Liver (tissue), 8 donors: ENCODE measurements at regions not wholly inside any gene's neighbourhood (a gene's known extent, or its start where the extent isn't known, plus 50 kb on each side); places are given as distances from the start of the nearest gene placed in this dataset.

Source experiments
- DNase-seq: peaks from one replicate; pipeline ENCODE4 v3.0.0-alpha.2; 2017; ENCODE audit warnings: low spot score
- H3K27ac ChIP-seq, 2 donors: one replicate each; pipeline ENCODE4 v1.7.0; 2013; ENCODE audit warnings: inconsistent platforms in 2 of 2, low read length in 2 of 2, control low read depth in 1 of 2, low read depth in 1 of 2, mild to moderate bottlenecking in 1 of 2
- H3K27me3 ChIP-seq, 4 donors: one replicate each; pipeline versions ENCODE4 v1.6.1 to v1.7.0; 2013; ENCODE audit warnings: low read length in 3 of 4, inconsistent platforms in 1 of 4, mild to moderate bottlenecking in 1 of 4, moderate library complexity in 1 of 4; ENCODE audit not compliant: control insufficient read depth in 4 of 4, insufficient read depth in 4 of 4
- H3K36me3 ChIP-seq, 4 donors: one replicate each; pipeline versions ENCODE4 v1.6.1 to v1.7.0; 2013; ENCODE audit warnings: low read length in 3 of 4, mild to moderate bottlenecking in 3 of 4, low read depth in 1 of 4, moderate library complexity in 1 of 4; ENCODE audit not compliant: control insufficient read depth in 4 of 4, insufficient read depth in 3 of 4
- H3K4me1 ChIP-seq, 4 donors: one replicate each; pipeline versions ENCODE4 v1.6.1 to v1.7.0; 2013; ENCODE audit warnings: low read length in 3 of 4, mild to moderate bottlenecking in 3 of 4, moderate library complexity in 1 of 4; ENCODE audit not compliant: control insufficient read depth in 4 of 4, insufficient read depth in 4 of 4
- H3K4me3 ChIP-seq, 3 donors: one replicate each; pipeline versions ENCODE4 v1.6.1 to v1.7.0; 2013; ENCODE audit warnings: low read length in 3 of 3, control low read depth in 1 of 3, low read depth in 1 of 3, mild to moderate bottlenecking in 1 of 3
- H3K9ac ChIP-seq, 2 donors: one replicate each; pipeline ENCODE4 v1.7.0; 2013; ENCODE audit warnings: low read length in 2 of 2, mild to moderate bottlenecking in 2 of 2, moderate library complexity in 2 of 2, control low read depth in 1 of 2, low read depth in 1 of 2
- H3K9me3 ChIP-seq, 4 donors: one replicate each; pipeline versions ENCODE4 v1.6.1 to v1.7.0; 2013; ENCODE audit warnings: low read length in 3 of 4; ENCODE audit not compliant: control insufficient read depth in 4 of 4
- EGR1 ChIP-seq, 2 donors: IDR thresholded peaks; 2 replicates each; pipeline ENCODE4 v1.6.1; 2016 to 2018; ENCODE audit warnings: antibody characterized with exemption in 2 of 2, low read depth in 2 of 2
- FOXA1 ChIP-seq: IDR thresholded peaks from 2 replicates; pipeline ENCODE4 v1.6.1; 2016; ENCODE audit warnings: antibody characterized with exemption
- GABPA ChIP-seq, 2 donors: IDR thresholded peaks in 1 of 2; conservative IDR thresholded peaks in 1 of 2; 2 replicates each; pipeline ENCODE4 v1.6.1; 2016; ENCODE audit warnings: antibody characterized with exemption in 2 of 2, mild to moderate bottlenecking in 1 of 2, moderate library complexity in 1 of 2
- HNF4A ChIP-seq, 2 donors: conservative IDR thresholded peaks; 2 replicates each; pipeline ENCODE4 v1.6.1; 2016; ENCODE audit warnings: antibody characterized with exemption in 2 of 2, mild to moderate bottlenecking in 2 of 2
- JUND ChIP-seq, 2 donors: IDR thresholded peaks; 2 replicates each; pipeline ENCODE4 v1.6.1; 2016; ENCODE audit warnings: antibody characterized with exemption in 2 of 2
- NR2F2 ChIP-seq: IDR thresholded peaks from 2 replicates; pipeline ENCODE4 v1.6.1; 2016; ENCODE audit warnings: antibody characterized with exemption
- RAD21 ChIP-seq, 2 donors: IDR thresholded peaks; 2 replicates each; pipeline ENCODE4 v1.6.1; 2016; ENCODE audit warnings: antibody characterized with exemption in 2 of 2, mild to moderate bottlenecking in 2 of 2
- TAF1 ChIP-seq: conservative IDR thresholded peaks from 2 replicates; pipeline ENCODE4 v1.6.1; 2016; ENCODE audit warnings: antibody characterized with exemption, mild to moderate bottlenecking
- YY1 ChIP-seq: IDR thresholded peaks from 2 replicates; pipeline ENCODE4 v1.6.1; 2016; ENCODE audit warnings: antibody characterized with exemption, mild to moderate bottlenecking
- WGBS: extraction: QIAGEN DNeasy Blood & Tissue Kit; methylation state at CpG from one replicate; pipeline ENCODE4 v1.1.7; 2013; 5-methylcytosine and 5-hydroxymethylcytosine counted together
- TF ChIP-seq, protein P1 (sequence below): IDR thresholded peaks from 2 replicates; pipeline ENCODE4 v1.6.1; 2016; ENCODE audit warnings: antibody characterized with exemption
- TF ChIP-seq, protein P2 (sequence below): IDR thresholded peaks from 2 replicates; pipeline ENCODE4 v1.6.1; 2016; ENCODE audit warnings: antibody characterized with exemption
- TF ChIP-seq, protein P3 (sequence below): IDR thresholded peaks from 2 replicates; pipeline ENCODE4 v1.6.1; 2016; ENCODE audit warnings: antibody characterized with exemption, mild to moderate bottlenecking
- TF ChIP-seq, protein P4 (sequence below): fragments of 150-350 bp; IDR thresholded peaks from 2 replicates; pipeline ENCODE4 v1.5.1; 2017; ENCODE audit warnings: improper control_type of control experiment, low read depth, low read length; ENCODE audit not compliant: missing input control
- TF ChIP-seq, protein P5 (sequence below): IDR thresholded peaks from 2 replicates; pipeline ENCODE4 v1.6.1; 2016; ENCODE audit warnings: antibody characterized with exemption
- donor health status: healthy.
- donor health status: healthy.
- donor health status: healthy.
- donor health status: healthy.
- donor health status: healthy.

DNA sequence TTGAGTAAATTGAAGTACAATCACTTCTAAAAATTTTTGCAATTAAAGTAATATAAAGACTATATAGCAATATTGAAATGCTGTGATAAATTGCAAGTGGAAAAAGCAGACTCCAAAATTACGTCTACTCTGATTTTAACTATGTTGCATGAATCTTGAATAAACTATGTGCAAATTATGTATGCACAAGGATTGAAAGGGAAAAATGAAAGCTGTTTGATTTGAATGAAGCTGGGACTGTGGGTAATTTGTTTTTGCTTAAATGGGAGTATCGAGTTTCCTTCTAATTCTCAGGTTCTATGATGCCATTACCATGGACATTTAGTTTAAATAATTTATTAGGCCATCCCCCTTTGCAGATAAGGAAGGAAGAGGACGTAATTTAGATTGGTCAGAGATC, 198.7 kb upstream of the MYLIP start:
- TF ChIP-seq EGR1 (IDR thresholded peaks at IDR 0.05; ENCODE audit: low read depth in 2 of 2) = no peak
- no peak for TF ChIP-seq HNF4A (conservative IDR thresholded peaks at IDR 0.05)
- TF ChIP-seq JUND (IDR thresholded peaks at IDR 0.05) = no peak
- TF ChIP-seq, protein P1, sequence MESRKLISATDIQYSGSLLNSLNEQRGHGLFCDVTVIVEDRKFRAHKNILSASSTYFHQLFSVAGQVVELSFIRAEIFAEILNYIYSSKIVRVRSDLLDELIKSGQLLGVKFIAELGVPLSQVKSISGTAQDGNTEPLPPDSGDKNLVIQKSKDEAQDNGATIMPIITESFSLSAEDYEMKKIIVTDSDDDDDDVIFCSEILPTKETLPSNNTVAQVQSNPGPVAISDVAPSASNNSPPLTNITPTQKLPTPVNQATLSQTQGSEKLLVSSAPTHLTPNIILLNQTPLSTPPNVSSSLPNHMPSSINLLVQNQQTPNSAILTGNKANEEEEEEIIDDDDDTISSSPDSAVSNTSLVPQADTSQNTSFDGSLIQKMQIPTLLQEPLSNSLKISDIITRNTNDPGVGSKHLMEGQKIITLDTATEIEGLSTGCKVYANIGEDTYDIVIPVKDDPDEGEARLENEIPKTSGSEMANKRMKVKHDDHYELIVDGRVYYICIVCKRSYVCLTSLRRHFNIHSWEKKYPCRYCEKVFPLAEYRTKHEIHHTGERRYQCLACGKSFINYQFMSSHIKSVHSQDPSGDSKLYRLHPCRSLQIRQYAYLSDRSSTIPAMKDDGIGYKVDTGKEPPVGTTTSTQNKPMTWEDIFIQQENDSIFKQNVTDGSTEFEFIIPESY = no peak
- no peak for TF ChIP-seq RAD21 (IDR thresholded peaks at IDR 0.05)
- TF ChIP-seq TAF1 = no peak
- TF ChIP-seq, protein P2, sequence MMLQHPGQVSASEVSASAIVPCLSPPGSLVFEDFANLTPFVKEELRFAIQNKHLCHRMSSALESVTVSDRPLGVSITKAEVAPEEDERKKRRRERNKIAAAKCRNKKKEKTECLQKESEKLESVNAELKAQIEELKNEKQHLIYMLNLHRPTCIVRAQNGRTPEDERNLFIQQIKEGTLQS = no peak
- TF ChIP-seq, protein P3, sequence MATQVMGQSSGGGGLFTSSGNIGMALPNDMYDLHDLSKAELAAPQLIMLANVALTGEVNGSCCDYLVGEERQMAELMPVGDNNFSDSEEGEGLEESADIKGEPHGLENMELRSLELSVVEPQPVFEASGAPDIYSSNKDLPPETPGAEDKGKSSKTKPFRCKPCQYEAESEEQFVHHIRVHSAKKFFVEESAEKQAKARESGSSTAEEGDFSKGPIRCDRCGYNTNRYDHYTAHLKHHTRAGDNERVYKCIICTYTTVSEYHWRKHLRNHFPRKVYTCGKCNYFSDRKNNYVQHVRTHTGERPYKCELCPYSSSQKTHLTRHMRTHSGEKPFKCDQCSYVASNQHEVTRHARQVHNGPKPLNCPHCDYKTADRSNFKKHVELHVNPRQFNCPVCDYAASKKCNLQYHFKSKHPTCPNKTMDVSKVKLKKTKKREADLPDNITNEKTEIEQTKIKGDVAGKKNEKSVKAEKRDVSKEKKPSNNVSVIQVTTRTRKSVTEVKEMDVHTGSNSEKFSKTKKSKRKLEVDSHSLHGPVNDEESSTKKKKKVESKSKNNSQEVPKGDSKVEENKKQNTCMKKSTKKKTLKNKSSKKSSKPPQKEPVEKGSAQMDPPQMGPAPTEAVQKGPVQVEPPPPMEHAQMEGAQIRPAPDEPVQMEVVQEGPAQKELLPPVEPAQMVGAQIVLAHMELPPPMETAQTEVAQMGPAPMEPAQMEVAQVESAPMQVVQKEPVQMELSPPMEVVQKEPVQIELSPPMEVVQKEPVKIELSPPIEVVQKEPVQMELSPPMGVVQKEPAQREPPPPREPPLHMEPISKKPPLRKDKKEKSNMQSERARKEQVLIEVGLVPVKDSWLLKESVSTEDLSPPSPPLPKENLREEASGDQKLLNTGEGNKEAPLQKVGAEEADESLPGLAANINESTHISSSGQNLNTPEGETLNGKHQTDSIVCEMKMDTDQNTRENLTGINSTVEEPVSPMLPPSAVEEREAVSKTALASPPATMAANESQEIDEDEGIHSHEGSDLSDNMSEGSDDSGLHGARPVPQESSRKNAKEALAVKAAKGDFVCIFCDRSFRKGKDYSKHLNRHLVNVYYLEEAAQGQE = no peak
- Histone ChIP-seq H3K9me3 (peaks cover 0 to 4% (median 0%) of the 10 kb centered on the region in 4 donors), H3K27ac (no peak overlapping the region), H3K36me3 (no peaks in the 10 kb centered on the region), H3K9ac (no peak overlapping the region), H3K4me1 (no peaks in the 10 kb centered on the region), H3K4me3 (no peak overlapping the region), H3K27me3 (no peaks in the 10 kb centered on the region)
- no peak for DNase-seq
- WGBS = 73% methylated on average over 3 of the region's 3 CpGs

DNA sequence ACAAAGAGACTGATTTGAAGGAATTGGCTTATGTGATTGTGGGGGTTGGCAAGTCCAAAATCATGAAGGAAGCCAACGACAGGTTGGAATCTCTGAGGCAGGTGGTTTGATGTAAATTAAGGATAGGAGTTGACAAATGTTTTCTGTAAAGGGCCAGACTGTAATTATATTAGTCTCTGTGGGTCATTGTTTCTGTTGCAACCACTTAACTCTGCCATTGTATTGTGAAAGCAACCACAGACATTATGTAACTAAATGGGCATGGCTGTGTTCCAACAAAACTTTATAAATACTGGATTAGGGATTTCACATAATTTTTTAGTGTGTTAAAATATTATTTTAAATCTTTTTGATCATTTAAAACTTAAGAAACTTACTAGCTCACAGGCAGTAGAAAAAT, 199.2 kb upstream of the MYLIP start:
- TF ChIP-seq NR2F2 = no peak
- Histone ChIP-seq H3K9ac (no peak overlapping the region), H3K27me3 (no peaks in the 10 kb centered on the region), H3K4me1 (no peaks in the 10 kb centered on the region), H3K27ac (no peak overlapping the region), H3K9me3 (peaks cover 0 to 4% (median 0%) of the 10 kb centered on the region in 4 donors), H3K36me3 (no peaks in the 10 kb centered on the region), H3K4me3 (no peak overlapping the region)
- DNase-seq = no peak
- 73% methylated on average over 1 of the region's 1 CpG for WGBS

DNA sequence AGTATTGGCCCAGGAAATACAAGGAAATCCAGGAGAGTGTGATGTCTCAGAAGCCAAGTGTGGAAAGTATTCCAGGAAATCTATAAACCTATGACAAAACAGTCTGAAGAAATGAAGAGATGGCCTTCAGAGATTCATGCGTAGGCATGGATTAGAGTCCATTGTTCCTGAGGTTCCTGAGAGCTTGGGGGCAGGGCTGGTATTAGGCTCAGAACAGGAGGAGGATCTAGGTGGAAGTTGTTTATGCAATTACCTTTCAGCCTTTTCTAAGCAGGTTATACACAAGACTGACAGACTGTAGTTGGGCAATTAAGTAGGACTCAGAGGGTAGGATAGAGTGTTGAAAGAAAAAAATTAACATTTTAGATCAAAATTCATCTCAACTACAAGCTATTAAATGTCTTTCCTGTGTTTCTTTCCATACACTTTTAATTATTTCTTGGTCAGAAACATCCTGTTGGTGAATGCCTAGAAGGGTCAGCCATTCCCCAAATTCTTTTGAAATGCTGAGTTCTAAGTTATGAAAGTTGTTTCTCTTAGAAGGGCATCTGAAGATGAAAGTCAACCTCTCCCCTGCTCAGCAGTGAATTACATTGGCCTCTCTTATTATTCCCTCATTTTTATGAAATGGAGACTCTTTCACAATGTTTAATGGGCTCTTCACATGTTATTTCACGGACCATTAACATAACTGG, 201.2 kb upstream of the MYLIP start:
- Histone ChIP-seq H3K27me3 (no peaks in the 10 kb centered on the region), H3K9me3 (peaks cover 0 to 4% (median 0%) of the 10 kb centered on the region in 4 donors), H3K36me3 (no peaks in the 10 kb centered on the region), H3K4me3 (no peak overlapping the region), H3K4me1 (no peaks in the 10 kb centered on the region), H3K9ac (no peak overlapping the region), H3K27ac (no peak overlapping the region)
- 78% methylated on average over 2 of the region's 2 CpGs for WGBS
- TF ChIP-seq YY1 = no peak
- TF ChIP-seq, protein P4, sequence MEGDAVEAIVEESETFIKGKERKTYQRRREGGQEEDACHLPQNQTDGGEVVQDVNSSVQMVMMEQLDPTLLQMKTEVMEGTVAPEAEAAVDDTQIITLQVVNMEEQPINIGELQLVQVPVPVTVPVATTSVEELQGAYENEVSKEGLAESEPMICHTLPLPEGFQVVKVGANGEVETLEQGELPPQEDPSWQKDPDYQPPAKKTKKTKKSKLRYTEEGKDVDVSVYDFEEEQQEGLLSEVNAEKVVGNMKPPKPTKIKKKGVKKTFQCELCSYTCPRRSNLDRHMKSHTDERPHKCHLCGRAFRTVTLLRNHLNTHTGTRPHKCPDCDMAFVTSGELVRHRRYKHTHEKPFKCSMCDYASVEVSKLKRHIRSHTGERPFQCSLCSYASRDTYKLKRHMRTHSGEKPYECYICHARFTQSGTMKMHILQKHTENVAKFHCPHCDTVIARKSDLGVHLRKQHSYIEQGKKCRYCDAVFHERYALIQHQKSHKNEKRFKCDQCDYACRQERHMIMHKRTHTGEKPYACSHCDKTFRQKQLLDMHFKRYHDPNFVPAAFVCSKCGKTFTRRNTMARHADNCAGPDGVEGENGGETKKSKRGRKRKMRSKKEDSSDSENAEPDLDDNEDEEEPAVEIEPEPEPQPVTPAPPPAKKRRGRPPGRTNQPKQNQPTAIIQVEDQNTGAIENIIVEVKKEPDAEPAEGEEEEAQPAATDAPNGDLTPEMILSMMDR = no peak
- TF ChIP-seq, protein P5, sequence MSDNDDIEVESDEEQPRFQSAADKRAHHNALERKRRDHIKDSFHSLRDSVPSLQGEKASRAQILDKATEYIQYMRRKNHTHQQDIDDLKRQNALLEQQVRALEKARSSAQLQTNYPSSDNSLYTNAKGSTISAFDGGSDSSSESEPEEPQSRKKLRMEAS = no peak
- TF ChIP-seq GABPA (IDR thresholded peaks at IDR 0.05 in 1 of 2, conservative IDR thresholded peaks at IDR 0.05 in 1 of 2) = no peak
- TF ChIP-seq FOXA1 = no peak
- no peak for TF ChIP-seq JUND (IDR thresholded peaks at IDR 0.05)
- no peak for TF ChIP-seq NR2F2
- no peak for DNase-seq
